ENCODE measurements at regions not wholly inside any gene's neighbourhood (a gene's known extent, or its start where the extent isn't known, plus 50 kb on each side); places are given as distances from the start of the nearest gene placed in this dataset.

- TF ChIP-seq CTCF (IDR thresholded peaks at IDR 0.05; ENCODE audit: borderline replicate concordance, control extremely low read depth, extremely low read depth, insufficient read depth, missing control alignments) = no peak
- no peak for DNase-seq (ENCODE audit: low spot score)
- in situ Hi-C loops (cut with MboI; ENCODE audit: low sequenced_read_pairs, unreplicated experiment) = no loop called here
Observed at GRCh38 chr18:47461406-47461948, 210.0 kb upstream of the SKOR2 start.

- DNase-seq (ENCODE audit: low spot score) = no peak
- TF ChIP-seq CTCF (IDR thresholded peaks at IDR 0.05; ENCODE audit: borderline replicate concordance, control extremely low read depth, extremely low read depth, insufficient read depth, missing control alignments) = no peak
- in situ Hi-C loops (cut with MboI; ENCODE audit: low sequenced_read_pairs, unreplicated experiment) = no loop called here
Observed at GRCh38 chr18:47458483-47458882, 207.0 kb upstream of the SKOR2 start.

GRCh38 chr18:47457614-47458013 is 206.2 kb upstream of the SKOR2 start:
- in situ Hi-C loops (cut with MboI; ENCODE audit: low sequenced_read_pairs, unreplicated experiment) = no loop called here
- TF ChIP-seq CTCF (IDR thresholded peaks at IDR 0.05; ENCODE audit: borderline replicate concordance, control extremely low read depth, extremely low read depth, insufficient read depth, missing control alignments) = no peak
- DNase-seq (ENCODE audit: low spot score) = no peak

- TF ChIP-seq CTCF (IDR thresholded peaks at IDR 0.05; ENCODE audit: borderline replicate concordance, control extremely low read depth, extremely low read depth, insufficient read depth, missing control alignments) = no peak
- in situ Hi-C loops (cut with MboI; ENCODE audit: low sequenced_read_pairs, unreplicated experiment) = no loop called here
- DNase-seq (ENCODE audit: low spot score) = no peak
Observed at GRCh38 chr18:47453038-47453437, 201.6 kb upstream of the SKOR2 start.

- in situ Hi-C loops (cut with MboI; ENCODE audit: low sequenced_read_pairs, unreplicated experiment) = no loop called here
- TF ChIP-seq CTCF (IDR thresholded peaks at IDR 0.05; ENCODE audit: borderline replicate concordance, control extremely low read depth, extremely low read depth, insufficient read depth, missing control alignments) = no peak
Observed at GRCh38 chr18:47448956-47449355, 197.5 kb upstream of the SKOR2 start.

GRCh38 chr18:47441914-47442313 is 190.5 kb upstream of the SKOR2 start:
- no peak for TF ChIP-seq CTCF (IDR thresholded peaks at IDR 0.05; ENCODE audit: borderline replicate concordance, control extremely low read depth, extremely low read depth, insufficient read depth, missing control alignments)
- in situ Hi-C loops (cut with MboI; ENCODE audit: low sequenced_read_pairs, unreplicated experiment) = no loop called here
- DNase-seq (ENCODE audit: low spot score) = no peak

More at GRCh38 chr18:47448956-47449355, 197.5 kb upstream of the SKOR2 start:
- no peak for DNase-seq (ENCODE audit: low spot score)
